Inflammatory macrophage treated with lipopolysaccharide for 1 hour (primary cell): ENCODE measurements at regions not wholly inside any gene's neighbourhood (a gene's known extent, or its start where the extent isn't known, plus 50 kb on each side); places are given as distances from the start of the nearest gene placed in this dataset.
A peak's percentile ranks its signal among the peaks of the same experiment; 100 is the strongest.

Experiments
- DNase-seq, 2 donors: peaks; one replicate each; pipeline ENCODE4 v3.0.0-alpha.2; 2020 to 2022

DNA sequence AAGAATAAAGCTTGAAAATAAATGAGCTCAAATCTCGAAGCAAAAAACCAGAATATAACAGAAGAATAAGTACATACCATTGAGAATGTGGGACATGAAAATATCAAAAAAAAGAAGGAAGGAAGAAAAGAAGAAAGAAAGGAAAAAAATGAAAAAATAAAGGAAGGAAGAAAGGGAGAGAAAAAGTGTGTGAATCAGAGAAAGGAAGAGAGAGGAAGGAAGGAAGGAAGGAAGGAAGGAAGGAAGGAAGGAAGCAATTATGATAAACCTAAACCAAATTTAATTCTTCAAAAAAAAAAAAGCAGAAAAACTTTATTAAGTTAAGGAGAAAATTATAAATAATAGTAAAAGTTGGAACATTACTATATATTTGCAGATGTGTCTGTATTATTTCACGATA, 949.8 kb downstream of the NLGN4X start:
- DNase-seq: no peak

GRCh38 chrX:5265324-5265850, 963.3 kb downstream of the NLGN4X start:
- DNase-seq: no peak

GRCh38 chrX:5250106-5250505, 978.6 kb downstream of the NLGN4X start:
- DNase-seq: no peak

GRCh38 chrX:5242091-5242790, 986.4 kb downstream of the NLGN4X start:
- no peak for DNase-seq

DNA sequence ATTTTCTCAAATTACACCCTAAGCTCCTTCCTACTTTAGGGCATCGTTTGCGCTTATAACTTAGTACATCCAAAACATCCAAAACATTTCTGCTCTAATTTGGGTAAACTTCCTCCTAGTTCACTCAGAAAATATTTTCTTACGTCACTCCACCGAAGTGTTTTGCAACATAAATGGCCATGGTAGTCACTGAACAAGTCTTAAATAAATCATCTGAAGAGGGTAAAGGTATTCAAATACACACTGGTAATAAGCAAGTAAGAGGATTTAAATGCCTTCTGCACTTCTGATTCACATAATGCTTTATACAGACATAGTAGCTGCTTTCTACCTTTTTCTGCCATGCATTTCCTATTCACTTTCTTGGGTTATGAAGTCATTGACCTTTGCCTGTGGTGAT, 991.9 kb downstream of the NLGN4X start:
- no peak for DNase-seq

- DNase-seq: no peak
Measured at GRCh38 chrX:5236096-5236495, 992.6 kb downstream of the NLGN4X start.

GRCh38 chrX:5233830-5234229, 994.8 kb downstream of the NLGN4X start:
- no peak for DNase-seq

GRCh38 chrX:5220421-5220820, 1008.2 kb downstream of the NLGN4X start:
- no peak for DNase-seq

DNA sequence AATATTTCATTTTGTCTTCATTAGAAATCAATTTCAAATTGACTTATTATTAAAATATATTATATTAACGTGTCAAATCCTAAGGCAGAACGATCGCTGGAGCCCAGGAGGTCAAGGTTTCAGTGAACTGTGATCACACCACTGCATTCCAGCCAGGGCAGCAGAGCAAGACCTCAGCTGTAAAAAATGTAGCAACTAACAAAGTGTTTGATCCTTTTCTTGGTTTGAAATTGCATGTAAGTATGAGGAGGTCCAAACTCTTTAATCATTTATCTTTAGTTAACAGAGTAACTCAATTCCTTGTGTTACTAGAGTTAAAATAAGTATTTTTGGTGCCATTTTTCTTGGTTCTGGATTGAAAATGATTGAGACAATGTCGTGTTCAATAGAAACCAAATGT, 1033.9 kb downstream of the NLGN4X start:
- no peak for DNase-seq

- no peak for DNase-seq
Measured at GRCh38 chrX:5180135-5180741, 1048.4 kb downstream of the NLGN4X start.

GRCh38 chrX:5176766-5177165, 1051.9 kb downstream of the NLGN4X start:
- no peak for DNase-seq

DNA sequence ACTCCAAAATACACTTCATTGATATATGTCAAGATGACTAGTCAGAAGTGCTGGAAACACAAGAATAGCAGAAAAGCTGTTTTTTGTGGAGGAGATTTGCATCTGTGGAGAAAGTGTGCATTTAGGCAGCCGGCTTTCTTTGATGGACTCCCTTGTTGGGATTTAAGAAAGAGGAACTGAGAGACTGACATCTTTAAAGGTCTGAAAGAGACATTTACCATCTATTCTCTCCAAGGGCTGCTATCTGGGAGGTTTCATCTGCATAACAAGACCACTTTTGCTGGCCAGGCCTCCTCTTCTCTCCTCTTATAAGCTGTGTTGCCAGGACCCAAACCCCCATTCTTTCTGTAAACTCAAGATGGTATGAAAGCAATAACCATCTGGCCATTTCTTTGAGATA, 1065.0 kb downstream of the NLGN4X start:
- DNase-seq: no peak

DNA sequence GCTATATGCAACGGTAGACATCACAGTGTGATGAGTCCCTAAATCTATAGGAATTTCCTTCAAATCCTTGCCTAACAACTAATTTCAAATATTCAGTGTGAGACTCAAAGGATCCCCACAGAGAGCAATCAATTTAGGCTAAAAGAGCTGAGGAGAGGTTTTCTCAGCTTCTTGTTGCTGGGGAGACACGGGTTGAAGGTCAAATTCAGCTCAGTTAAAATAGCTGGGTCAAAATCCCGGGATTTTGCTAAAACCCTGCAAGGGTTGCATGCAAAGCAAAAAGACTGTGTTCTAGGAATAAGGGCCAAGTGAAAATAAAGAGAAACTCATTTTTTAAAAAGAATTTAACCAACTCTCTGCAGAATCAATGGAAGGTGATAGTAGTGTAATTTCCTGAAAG, 1073.4 kb downstream of the NLGN4X start:
- no peak for DNase-seq

DNA sequence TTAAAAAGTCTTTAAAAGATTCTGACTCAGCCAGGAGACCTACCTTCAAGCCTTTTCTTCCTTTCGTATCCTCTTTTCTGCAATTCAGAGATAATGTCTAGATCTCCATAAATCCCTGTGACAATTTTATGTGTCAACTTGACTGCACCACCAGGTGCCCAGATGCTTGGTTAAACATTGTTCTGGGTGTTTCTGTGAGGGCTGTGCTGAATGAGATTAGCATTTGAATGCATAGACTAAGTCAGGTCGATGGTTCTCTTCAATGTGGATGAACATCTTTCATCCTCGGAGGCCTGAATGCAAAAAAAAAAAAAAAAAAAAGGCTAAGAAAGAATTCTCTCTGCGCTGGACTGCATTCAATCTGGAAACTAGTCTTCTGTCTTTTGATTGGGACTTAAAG, 1082.7 kb downstream of the NLGN4X start:
- no peak for DNase-seq

- DNase-seq: no peak
Measured at GRCh38 chrX:5142644-5143043, 1086.0 kb downstream of the NLGN4X start.

GRCh38 chrX:5122181-5122678, 1106.4 kb downstream of the NLGN4X start:
- no peak for DNase-seq

- no peak for DNase-seq
Measured at GRCh38 chrX:5117816-5118215, 1110.9 kb downstream of the NLGN4X start.

- DNase-seq: peak; percentile 3 to 17
Measured at GRCh38 chrX:5113128-5113527, 1115.5 kb downstream of the NLGN4X start.

DNA sequence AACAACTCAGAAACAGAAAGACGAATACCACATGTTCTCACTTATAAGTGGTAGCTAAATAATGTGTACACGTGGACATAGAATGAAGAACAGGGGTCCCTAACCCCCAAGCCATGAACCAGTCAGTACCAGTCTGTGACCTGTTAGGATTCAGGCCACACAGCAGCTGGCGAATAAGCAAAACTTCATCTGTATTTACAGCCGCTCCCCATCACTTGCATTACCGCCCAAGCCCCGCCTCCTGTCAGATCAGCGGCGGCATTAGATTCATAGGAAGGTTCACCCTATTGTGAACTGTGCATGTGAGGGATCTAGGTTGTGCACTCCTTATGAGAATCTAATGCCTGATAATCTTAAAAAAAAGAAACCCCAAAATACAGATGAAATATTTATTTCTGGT, 1128.7 kb downstream of the NLGN4X start:
- no peak for DNase-seq

DNA sequence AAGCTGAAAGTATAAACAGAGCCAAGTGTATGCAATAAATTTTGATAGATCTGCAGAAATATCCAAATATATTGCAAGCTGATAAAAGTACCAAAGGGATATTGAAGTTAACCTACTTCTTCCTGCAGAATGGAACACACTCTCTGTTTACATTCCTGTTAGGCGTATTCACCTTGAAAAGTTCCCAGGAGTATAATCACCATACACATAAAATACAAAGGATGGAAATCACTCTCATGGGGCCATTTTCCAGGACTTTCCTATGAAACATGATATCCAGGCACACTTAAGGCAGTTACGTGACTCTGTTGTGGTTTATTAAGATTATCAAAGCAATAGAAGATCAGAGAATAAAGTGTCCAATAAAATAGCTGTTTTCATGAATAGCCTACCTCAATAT, 1142.3 kb downstream of the NLGN4X start:
- no peak for DNase-seq

GRCh38 chrX:5084279-5084678, 1144.4 kb downstream of the NLGN4X start:
- DNase-seq: no peak

- no peak for DNase-seq
Measured at GRCh38 chrX:5082705-5083104, 1146.0 kb downstream of the NLGN4X start.

DNA sequence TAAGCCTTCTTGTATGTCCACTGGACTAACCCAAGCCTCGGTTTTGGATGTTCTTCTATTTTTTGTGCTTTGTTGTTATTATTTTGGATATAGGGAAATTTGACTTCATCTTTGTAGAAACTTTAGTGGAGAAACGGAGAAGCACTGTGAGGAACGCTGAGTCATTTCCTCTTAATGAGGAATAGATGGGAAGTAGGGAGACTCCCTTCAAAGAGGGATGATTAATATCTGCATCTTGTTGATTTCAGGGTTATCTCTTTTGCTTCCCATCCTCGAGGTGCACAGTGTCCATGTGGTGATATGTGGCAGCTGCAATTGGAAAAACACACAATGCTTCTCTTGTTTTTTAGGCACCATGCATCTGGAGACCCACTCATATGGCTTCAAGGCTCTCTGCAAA, 1147.9 kb downstream of the NLGN4X start:
- DNase-seq: no peak

- DNase-seq: no peak
Measured at GRCh38 chrX:5068550-5068949, 1160.1 kb downstream of the NLGN4X start.

DNA sequence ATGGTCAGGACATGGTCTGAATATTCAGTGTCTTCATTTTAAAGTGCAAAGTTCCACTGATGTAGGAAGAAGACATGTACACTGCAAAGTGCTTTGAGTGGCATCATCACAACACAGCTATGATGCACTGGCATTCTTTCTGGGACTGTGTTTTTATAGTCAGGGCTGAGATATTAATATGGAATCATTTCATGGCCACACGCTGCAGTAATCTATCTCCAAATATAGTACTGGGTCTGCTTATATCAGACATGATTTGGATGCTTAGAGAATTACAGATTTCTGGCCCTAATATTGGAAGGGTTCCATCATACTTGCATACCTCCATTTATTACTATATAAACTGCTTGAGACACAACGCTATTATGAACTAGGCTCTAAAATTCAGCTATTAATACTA, 1170.9 kb downstream of the NLGN4X start:
- no peak for DNase-seq
